Hepatocyte (in vitro differentiated cells): ENCODE measurements at regions not wholly inside any gene's neighbourhood (a gene's known extent, or its start where the extent isn't known, plus 50 kb on each side); places are given as distances from the start of the nearest gene placed in this dataset.

Experiments
- DNase-seq: peaks from one replicate; pipeline ENCODE4 v3.0.0-alpha.2; 2016; ENCODE audit warnings: low spot score
- H2AFZ ChIP-seq: fragments of 200-600 bp; sonication (generic); 2 replicates; pipeline ENCODE4 v1.6.0; 2016; ENCODE audit warnings: antibody characterized with exemption, mild to moderate bottlenecking
- H3K27ac ChIP-seq: fragments of 200-600 bp; sonication (generic); 2 replicates; pipeline ENCODE4 v1.5.1; 2016; ENCODE audit warnings: mild to moderate bottlenecking
- H3K27me3 ChIP-seq: fragments of 200-600 bp; sonication (generic); 2 replicates; pipeline ENCODE4 v1.6.1; 2016
- H3K36me3 ChIP-seq: fragments of 200-600 bp; sonication (generic); replicated peaks from 2 replicates; pipeline ENCODE4 v1.5.1; 2016; ENCODE audit warnings: low read depth; ENCODE audit not compliant: insufficient read depth
- H3K4me1 ChIP-seq: fragments of 200-600 bp; sonication (generic); 2 replicates; pipeline ENCODE4 v1.5.1; 2016; ENCODE audit warnings: mild to moderate bottlenecking, moderate library complexity; ENCODE audit not compliant: insufficient read depth
- H3K4me2 ChIP-seq: fragments of 200-600 bp; sonication (generic); 2 replicates; pipeline ENCODE4 v1.6.0; 2016
- H3K4me3 ChIP-seq: fragments of 200-600 bp; sonication (generic); 2 replicates; pipeline ENCODE4 v1.5.1; 2016; ENCODE audit warnings: mild to moderate bottlenecking
- H3K79me2 ChIP-seq: fragments of 200-600 bp; sonication (generic); 2 replicates; pipeline ENCODE4 v1.6.0; 2017; ENCODE audit warnings: mild to moderate bottlenecking
- H3K9me2 ChIP-seq: fragments of 200-600 bp; sonication (generic); replicated peaks from 2 replicates; pipeline ENCODE4 v1.6.0; 2017; ENCODE audit warnings: mild to moderate bottlenecking; ENCODE audit not compliant: insufficient read depth
- H3K9me3 ChIP-seq: fragments of 200-600 bp; sonication (generic); 2 replicates; pipeline ENCODE4 v1.5.1; 2016; ENCODE audit warnings: low read depth, mild to moderate bottlenecking
- H4K20me1 ChIP-seq: fragments of 200-600 bp; sonication (generic); 2 replicates; pipeline ENCODE4 v1.6.0; 2016; ENCODE audit warnings: mild to moderate bottlenecking; ENCODE audit not compliant: insufficient read depth, poor library complexity, severe bottlenecking
- CTCF ChIP-seq: fragments of 200-600 bp; sonication (generic); IDR thresholded peaks from 2 replicates; pipeline ENCODE4 v1.5.1; 2016; ENCODE audit warnings: antibody characterized with exemption, mild to moderate bottlenecking; ENCODE audit not compliant: poor library complexity
- EZH2 ChIP-seq: fragments of 200-600 bp; sonication (generic); IDR thresholded peaks from 2 replicates; pipeline ENCODE4 v1.6.1; 2016; ENCODE audit warnings: antibody characterized with exemption, mild to moderate bottlenecking, borderline replicate concordance
- EZH2phosphoT487 ChIP-seq: fragments of 200-600 bp; sonication (generic); IDR thresholded peaks from one replicate; pipeline ENCODE4 v1.6.1; 2018; ENCODE audit warnings: antibody characterized with exemption, mild to moderate bottlenecking, low read depth, moderate library complexity; ENCODE audit not compliant: unreplicated experiment, severe bottlenecking
- WGBS: methylation state at CpG from one replicate; pipeline ENCODE4 v1.1.6; 2016; ENCODE audit warnings: low lambda C conversion rate; ENCODE audit errors: missing lambda C conversion rate; 5-methylcytosine and 5-hydroxymethylcytosine counted together

- no peak overlapping the region for H3K4me3 ChIP-seq
- no peaks in the 10 kb centered on the region for H4K20me1 ChIP-seq
- H3K27me3 ChIP-seq: no peaks in the 10 kb centered on the region
- H3K36me3 ChIP-seq: no peaks in the 10 kb centered on the region
- H3K4me2 ChIP-seq: no peak overlapping the region
- WGBS: 70% methylated on average over 1 of the region's 1 CpG
- no peaks in the 10 kb centered on the region for H3K9me2 ChIP-seq
- H3K9me3 ChIP-seq: no peaks in the 10 kb centered on the region
- H3K4me1 ChIP-seq: peaks cover 7% of the 10 kb centered on the region
- TF ChIP-seq EZH2phosphoT487: no peak
- TF ChIP-seq CTCF: no peak
- TF ChIP-seq EZH2: no peak
- no peak overlapping the region for H3K27ac ChIP-seq
- no peak for DNase-seq
- no peaks in the 10 kb centered on the region for H3K79me2 ChIP-seq
- H2AFZ ChIP-seq: no peak overlapping the region
Measured at GRCh38 chr18:1252936-1253335, 348.3 kb downstream of the ADCYAP1 start.

- no peaks in the 10 kb centered on the region for H4K20me1 ChIP-seq
- WGBS: 72% methylated on average over 3 of the region's 3 CpGs
- no peaks in the 10 kb centered on the region for H3K9me3 ChIP-seq
- no peaks in the 10 kb centered on the region for H3K27me3 ChIP-seq
- peak; percentile 8 for DNase-seq
- peaks cover 7% of the 10 kb centered on the region for H3K4me1 ChIP-seq
- no peak overlapping the region for H3K4me3 ChIP-seq
- no peaks in the 10 kb centered on the region for H3K9me2 ChIP-seq
- no peak overlapping the region for H3K27ac ChIP-seq
- H3K36me3 ChIP-seq: no peaks in the 10 kb centered on the region
- TF ChIP-seq EZH2phosphoT487 (no peak), CTCF (no peak)
- H3K79me2 ChIP-seq: no peaks in the 10 kb centered on the region
- H2AFZ ChIP-seq: no peak overlapping the region
- no peak overlapping the region for H3K4me2 ChIP-seq
Measured at GRCh38 chr18:1253827-1254226, 349.2 kb downstream of the ADCYAP1 start.

GRCh38 chr18:1261054-1261453 is 356.4 kb downstream of the ADCYAP1 start:
- Histone ChIP-seq H3K4me2 (no peak overlapping the region), H3K9me3 (no peaks in the 10 kb centered on the region), H3K4me3 (no peak overlapping the region), H3K4me1 (no peaks in the 10 kb centered on the region), H3K79me2 (no peaks in the 10 kb centered on the region), H3K9me2 (no peaks in the 10 kb centered on the region), H2AFZ (no peak overlapping the region), H3K27me3 (no peaks in the 10 kb centered on the region), H3K36me3 (no peaks in the 10 kb centered on the region), H3K27ac (no peak overlapping the region), H4K20me1 (no peaks in the 10 kb centered on the region)
- 96% methylated on average over 3 of the region's 3 CpGs for WGBS
- DNase-seq: no peak
- TF ChIP-seq EZH2phosphoT487 (no peak), EZH2 (no peak), CTCF (no peak)

- Histone ChIP-seq H3K9me3 (no peaks in the 10 kb centered on the region), H3K27ac (no peak overlapping the region), H3K36me3 (no peaks in the 10 kb centered on the region), H2AFZ (no peak overlapping the region), H3K4me2 (no peak overlapping the region), H3K9me2 (no peaks in the 10 kb centered on the region), H3K79me2 (no peaks in the 10 kb centered on the region), H3K27me3 (no peaks in the 10 kb centered on the region), H3K4me3 (no peak overlapping the region), H3K4me1 (no peaks in the 10 kb centered on the region), H4K20me1 (no peaks in the 10 kb centered on the region)
- TF ChIP-seq CTCF: no peak
- TF ChIP-seq EZH2phosphoT487: no peak
- DNase-seq: no peak
- 72% methylated on average over 2 of the region's 2 CpGs for WGBS
Measured at GRCh38 chr18:1267021-1267420, 362.4 kb downstream of the ADCYAP1 start.
